GM19455 (cell line): ENCODE measurements at regions not wholly inside any gene's neighbourhood (a gene's known extent, or its start where the extent isn't known, plus 50 kb on each side); places are given as distances from the start of the nearest gene placed in this dataset.

ENCODE experiments used
- ATAC-seq: cut with Tn5 transposase; IDR thresholded peaks from one replicate; pipeline ENCODE4 v1.9.1; 2021; ENCODE audit not compliant: unreplicated experiment

GRCh38 chr2:237213315-237214022 is 127.8 kb downstream of the COPS8 start:
- no peak for ATAC-seq

GRCh38 chr2:237214030-237214675 is 128.5 kb downstream of the COPS8 start:
- no peak for ATAC-seq

DNA sequence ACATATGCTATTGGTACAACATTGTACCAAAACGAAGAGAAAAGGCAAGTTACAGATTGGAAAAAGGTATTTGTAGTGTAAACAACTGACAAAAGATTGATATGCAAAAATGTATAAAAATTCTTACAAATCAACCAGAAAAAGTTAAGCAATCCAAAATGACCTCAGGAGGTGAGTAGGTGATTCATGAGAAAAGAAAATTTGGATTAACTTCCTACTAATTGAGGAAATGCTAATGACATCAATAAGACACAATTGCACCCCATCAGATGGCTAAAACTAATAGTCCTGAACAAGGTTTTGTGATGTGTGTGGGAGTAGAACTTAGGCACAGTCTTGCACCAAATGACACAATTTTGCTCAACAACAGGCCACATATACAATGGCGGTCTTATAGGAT is 129.3 kb downstream of the COPS8 start:
- ATAC-seq, result no peak

GRCh38 chr2:237217995-237218616 is 132.4 kb downstream of the COPS8 start:
- no peak for ATAC-seq

DNA sequence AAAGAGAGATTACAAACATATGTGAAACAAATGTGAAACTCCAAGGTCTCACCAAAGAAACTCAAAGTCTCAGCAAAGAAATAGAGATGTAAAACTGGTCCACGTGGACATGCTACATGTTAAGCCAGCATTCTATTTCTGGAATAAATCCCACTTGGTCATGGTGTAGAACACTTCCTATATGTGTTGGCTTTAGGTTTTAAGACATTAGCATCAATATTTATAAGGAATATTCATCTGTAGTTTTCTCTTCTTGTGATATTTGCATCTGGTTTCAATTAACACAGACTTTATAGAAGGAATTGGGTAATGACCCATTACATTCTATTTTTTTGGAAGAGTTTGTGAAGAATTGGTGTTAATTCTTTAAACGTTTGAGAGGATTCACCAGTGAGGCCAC is 133.1 kb downstream of the COPS8 start:
- no peak for ATAC-seq

- ATAC-seq, result no peak
Observed at GRCh38 chr2:237219826-237220225, 134.1 kb downstream of the COPS8 start.

- ATAC-seq, result no peak
Observed at GRCh38 chr2:237221443-237221842, 135.8 kb downstream of the COPS8 start.

DNA sequence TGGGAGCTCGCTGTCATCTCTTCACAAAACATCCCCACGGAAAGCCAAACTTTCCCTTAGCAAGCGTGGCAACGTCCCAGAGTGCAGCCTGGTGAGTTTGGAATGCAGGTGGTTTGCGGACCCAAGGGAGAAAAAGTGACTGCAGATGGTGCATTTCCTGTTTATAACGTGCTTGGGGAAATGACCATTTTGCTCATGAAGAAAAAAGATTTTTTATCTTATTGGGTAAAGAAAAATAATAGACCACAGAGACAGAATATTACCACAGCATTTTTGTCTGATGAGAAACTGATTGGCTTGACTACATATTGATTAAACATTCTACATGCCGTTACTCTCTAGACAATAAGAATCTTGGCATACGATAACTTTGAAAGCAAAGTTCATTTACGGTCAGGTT is 136.5 kb downstream of the COPS8 start:
- no peak for ATAC-seq

DNA sequence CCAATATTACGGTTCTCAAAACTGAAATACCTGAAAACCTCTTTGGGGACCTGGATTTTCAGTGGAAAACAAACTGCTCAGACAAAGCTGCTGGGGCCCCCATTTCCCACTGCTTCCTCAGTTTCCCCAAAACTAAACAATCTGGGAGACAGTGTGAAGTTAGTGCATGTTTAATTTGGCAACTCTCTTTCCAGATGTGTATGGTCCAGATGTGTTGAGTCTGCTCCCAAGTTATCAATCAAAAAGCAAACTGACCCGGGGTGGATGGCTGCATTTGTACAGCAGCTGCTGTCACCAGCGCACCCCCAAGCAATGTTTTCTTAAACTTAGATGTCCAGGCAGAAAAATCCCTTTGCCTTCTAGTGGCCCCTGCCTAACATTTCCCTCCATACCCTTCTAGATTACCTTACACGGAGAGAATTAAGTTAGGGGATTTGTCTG is 136.9 kb downstream of the COPS8 start:
- no peak for ATAC-seq

DNA sequence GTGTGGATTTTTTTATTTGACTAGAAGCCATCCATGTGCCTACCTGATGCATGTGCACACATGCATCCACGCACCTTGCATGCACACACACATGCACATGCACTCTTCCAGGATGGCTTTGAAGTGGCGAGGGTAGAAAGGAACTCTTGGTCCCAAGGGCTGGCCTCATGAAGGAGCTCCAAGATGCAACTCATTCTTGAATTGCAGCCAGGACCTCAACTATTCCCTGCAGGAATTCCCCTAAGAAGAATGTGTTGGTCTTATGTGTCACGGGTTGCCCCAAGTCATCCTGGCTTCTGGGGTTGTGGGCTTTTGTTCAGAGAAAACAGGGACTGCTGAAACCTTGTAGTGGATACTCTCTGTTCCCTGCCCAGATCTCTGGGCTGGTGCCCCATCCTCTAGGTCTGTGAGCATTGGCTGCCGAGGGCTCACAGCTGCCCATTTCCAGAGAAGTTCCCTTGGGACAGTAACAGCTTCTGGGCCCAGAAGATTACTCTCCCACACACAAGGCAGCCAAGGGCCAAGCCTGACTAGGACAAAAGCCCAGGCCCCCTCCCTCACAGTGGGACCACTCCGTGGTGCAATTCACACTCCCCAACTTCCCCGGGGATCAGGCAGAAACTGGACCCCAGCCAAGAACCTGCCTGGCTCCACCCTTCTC is 137.6 kb downstream of the COPS8 start:
- ATAC-seq, result no peak

- no peak for ATAC-seq
Observed at GRCh38 chr2:237227190-237227589, 141.5 kb downstream of the COPS8 start.

GRCh38 chr2:237227592-237228280 is 142.0 kb downstream of the COPS8 start:
- ATAC-seq, result no peak

GRCh38 chr2:237228281-237228625 is 142.6 kb downstream of the COPS8 start:
- no peak for ATAC-seq

DNA sequence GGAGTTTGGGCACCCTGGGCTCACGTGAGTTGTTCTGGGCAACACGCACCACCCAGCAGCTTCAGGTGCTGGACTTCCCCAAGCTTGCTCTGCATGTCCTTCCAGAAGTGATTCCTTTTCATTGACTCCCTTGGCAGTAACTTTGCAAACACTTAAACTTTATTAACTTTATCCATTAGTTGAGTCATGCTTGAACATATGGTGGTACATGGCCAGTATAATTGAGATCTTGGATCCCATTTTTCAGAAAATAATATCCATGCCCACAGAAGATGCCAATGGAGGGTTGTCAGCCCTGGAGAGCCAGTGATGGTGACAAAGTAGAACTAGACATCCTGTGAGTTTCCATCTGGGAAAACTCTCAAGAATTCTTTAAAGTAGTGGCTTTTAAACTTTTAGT is 144.2 kb downstream of the COPS8 start:
- ATAC-seq, result no peak

- ATAC-seq, result no peak
Observed at GRCh38 chr2:237230355-237230754, 144.7 kb downstream of the COPS8 start.

GRCh38 chr2:237231593-237231992 is 145.9 kb downstream of the COPS8 start:
- ATAC-seq, result no peak

DNA sequence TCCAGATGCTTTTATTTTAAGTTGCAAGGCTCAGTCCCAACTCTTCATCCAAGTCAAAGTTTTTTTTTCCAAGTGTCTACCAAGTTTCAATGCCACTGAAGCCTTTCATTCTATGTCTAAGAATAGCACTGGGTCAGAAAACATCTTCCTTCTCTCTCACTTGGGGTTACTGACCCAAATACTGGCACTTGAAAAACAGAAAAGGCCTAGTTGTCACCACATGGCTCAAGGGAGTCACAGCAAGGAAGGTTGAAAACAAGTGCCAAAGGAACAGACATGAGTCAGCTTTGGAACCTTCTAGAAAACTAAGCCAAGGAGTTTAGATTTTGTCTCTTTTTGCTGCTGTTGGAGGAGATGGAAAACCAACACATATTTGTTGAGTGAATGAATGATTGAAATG is 146.5 kb downstream of the COPS8 start:
- ATAC-seq, result no peak

DNA sequence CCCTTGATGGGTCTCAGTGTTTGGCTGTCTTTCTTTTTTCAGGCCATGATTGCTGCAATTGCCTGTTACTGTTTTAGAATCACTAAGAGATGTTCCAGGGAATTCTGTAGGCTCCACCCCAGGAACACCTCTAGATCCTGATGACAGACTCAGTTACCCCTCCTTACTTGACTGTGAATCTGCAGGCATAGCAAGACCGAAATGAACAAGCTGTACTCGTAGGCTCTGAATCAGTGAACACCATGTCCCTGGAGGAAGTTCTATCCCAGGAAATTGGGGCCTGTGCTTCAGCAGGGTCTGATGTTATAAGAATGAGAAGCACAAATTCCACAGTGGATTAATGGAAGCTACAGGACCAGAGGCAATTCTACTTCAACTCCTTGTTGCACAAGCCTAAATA is 148.6 kb downstream of the COPS8 start:
- ATAC-seq, result no peak

DNA sequence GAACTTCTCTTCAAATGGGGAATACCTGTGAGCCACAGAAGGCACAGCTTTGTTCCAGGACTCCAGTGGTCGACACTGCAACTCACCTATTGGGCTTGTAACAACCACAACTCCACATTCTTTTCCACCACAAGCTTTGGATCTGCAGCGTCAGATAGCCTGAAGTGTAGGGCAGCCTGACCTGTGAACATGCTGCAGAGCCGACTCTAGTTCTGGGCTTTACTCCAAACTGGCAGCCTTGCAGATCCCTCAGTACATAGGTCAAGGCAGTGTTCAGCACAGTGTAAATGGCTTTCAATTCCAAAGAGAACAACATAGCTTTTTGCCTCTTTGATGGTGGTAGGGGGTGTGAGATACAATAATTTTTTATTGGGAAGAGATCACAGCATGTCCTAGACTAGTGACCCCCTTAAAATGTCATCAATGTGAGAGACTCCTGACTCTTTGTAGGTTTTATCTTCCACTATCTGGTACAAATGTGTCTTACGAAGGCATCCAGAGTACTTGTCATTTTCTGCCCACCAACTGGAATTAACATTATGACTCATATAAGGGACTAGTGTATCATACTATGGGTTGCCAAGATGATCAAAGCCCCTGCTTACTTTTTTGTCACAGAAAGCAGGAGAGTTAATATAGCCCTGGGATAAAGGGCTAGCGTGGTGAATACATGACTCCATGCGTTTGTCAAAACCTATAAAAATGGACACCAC is 149.8 kb downstream of the COPS8 start:
- ATAC-seq, result no peak

- ATAC-seq, result no peak
Observed at GRCh38 chr2:237236188-237236587, 150.5 kb downstream of the COPS8 start.

DNA sequence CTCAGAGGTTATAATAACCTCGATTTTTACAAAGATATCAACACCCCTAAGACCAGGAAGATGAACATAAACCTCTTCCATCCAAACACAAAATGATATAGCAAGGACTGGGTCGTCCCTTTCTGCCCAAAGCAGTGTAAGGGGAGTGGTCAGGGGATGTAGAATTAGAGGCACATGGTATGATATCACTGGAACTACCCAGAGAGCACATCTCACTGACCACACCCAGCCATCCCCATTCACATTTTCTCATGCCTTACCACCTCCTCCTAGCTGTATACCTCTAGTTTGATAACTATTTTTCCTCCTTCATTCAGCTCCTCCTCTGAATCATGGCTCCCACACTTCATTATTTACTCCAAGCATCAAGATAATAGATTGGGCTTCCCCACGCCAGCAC is 152.6 kb downstream of the COPS8 start:
- ATAC-seq, result no peak
